Esophagus squamous epithelium (tissue), 4 donors: ENCODE measurements at regions not wholly inside any gene's neighbourhood (a gene's known extent, or its start where the extent isn't known, plus 50 kb on each side); places are given as distances from the start of the nearest gene placed in this dataset.

Experiments
- POLR2A ChIP-seq, 4 donors: fragments of 450-650 bp; IDR thresholded peaks; one replicate each; pipeline ENCODE4 v1.6.1; 2017; ENCODE audit warnings: antibody characterized with exemption in 4 of 4, mild to moderate bottlenecking in 4 of 4, moderate library complexity in 3 of 4
- TF ChIP-seq, protein P1 (sequence below), 6 experiments: fragments of 450-650 bp in 4 of 6; fragments of 200-600 bp in 2 of 6; sonication (generic) in 2 of 6; IDR thresholded peaks; one replicate each; pipeline ENCODE4 v1.5.1; 2016 to 2019; ENCODE audit warnings: antibody characterized with exemption in 6 of 6, mild to moderate bottlenecking in 4 of 6, moderate library complexity in 4 of 6

- TF ChIP-seq, protein P1, sequence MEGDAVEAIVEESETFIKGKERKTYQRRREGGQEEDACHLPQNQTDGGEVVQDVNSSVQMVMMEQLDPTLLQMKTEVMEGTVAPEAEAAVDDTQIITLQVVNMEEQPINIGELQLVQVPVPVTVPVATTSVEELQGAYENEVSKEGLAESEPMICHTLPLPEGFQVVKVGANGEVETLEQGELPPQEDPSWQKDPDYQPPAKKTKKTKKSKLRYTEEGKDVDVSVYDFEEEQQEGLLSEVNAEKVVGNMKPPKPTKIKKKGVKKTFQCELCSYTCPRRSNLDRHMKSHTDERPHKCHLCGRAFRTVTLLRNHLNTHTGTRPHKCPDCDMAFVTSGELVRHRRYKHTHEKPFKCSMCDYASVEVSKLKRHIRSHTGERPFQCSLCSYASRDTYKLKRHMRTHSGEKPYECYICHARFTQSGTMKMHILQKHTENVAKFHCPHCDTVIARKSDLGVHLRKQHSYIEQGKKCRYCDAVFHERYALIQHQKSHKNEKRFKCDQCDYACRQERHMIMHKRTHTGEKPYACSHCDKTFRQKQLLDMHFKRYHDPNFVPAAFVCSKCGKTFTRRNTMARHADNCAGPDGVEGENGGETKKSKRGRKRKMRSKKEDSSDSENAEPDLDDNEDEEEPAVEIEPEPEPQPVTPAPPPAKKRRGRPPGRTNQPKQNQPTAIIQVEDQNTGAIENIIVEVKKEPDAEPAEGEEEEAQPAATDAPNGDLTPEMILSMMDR (IDR thresholded peaks at IDR 0.05): no peak
- TF ChIP-seq POLR2A (IDR thresholded peaks at IDR 0.05): no peak
These were observed 271.3 kb downstream of the BMP7 start for GRCh38 chr20:56995149-56995548.
